ENCODE measurements at regions not wholly inside any gene's neighbourhood (a gene's known extent, or its start where the extent isn't known, plus 50 kb on each side); places are given as distances from the start of the nearest gene placed in this dataset.

GRCh38 chr9:30048396-30048795 lies 2336.0 kb upstream of the ACO1 start:
- no peak for TF ChIP-seq CBX3 (IDR thresholded peaks at IDR 0.05; ENCODE audit: borderline replicate concordance, low read depth)
- no peak for TF ChIP-seq MYC (IDR thresholded peaks at IDR 0.05; ENCODE audit: insufficient read depth, insufficient read length, insufficient replicate concordance, low read length, severe bottlenecking)
